ENCODE measurements at regions not wholly inside any gene's neighbourhood (a gene's known extent, or its start where the extent isn't known, plus 50 kb on each side); places are given as distances from the start of the nearest gene placed in this dataset.

DNA sequence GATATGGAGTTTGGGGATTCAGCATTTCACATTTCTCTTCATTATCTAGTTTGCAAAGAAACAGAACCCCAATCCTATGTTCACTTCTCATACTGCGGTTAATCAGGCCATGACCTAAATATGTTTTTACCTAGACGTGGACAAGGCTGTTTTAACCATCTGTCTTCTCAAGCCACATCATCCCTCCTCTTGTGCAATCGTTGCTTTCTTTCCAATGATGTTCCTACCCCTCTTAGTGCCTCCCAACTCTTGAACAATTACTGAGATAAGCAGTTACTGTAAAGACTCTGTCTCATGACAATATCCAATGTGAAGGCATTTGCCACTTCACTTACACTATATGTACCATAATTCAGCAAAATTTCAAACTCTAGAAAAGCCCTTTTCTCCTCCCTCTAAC lies 406.2 kb downstream of the LIG4 start:
- H3K36me3 ChIP-seq: no peaks in the 10 kb centered on the region
- no peak for DNase-seq (ENCODE audit: low spot score in 2 of 2)
- no peak overlapping the region for H3K27ac ChIP-seq
- H3K9me3 ChIP-seq: no peaks in the 10 kb centered on the region
- WGBS: 81% methylated on average over 3 of the region's 3 CpGs
- no peak overlapping the region for H3K4me3 ChIP-seq
- H3K4me1 ChIP-seq: no peaks in the 10 kb centered on the region
- TF ChIP-seq POLR2A (IDR thresholded peaks at IDR 0.05) (no peak), CTCF (IDR thresholded peaks at IDR 0.05) (no peak), EP300 (IDR thresholded peaks at IDR 0.05) (no peak), POLR2AphosphoS5 (IDR thresholded peaks at IDR 0.05) (no peak)
- H3K27me3 ChIP-seq: no peaks in the 10 kb centered on the region

DNA sequence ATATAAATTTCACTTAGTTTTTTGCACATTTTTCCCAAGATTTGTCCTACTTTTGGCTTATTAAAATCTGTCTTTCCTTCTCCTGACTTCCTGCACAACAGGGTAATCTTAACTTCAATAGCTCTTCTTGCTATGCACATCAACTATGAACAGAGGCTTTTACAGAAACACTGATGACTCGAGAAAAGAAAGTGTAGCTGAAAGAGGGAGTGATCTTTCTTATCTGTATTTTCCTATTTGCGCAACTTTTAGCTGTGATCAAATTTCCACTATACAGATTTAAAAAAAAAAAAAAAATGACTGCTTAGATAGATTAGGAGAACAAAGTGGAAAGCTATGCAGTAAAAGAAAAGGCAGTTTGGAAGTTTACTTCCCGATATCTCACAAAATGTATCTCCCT lies 406.9 kb downstream of the LIG4 start:
- no peaks in the 10 kb centered on the region for H3K27me3 ChIP-seq
- no peak overlapping the region for H3K4me3 ChIP-seq
- no peak for DNase-seq (ENCODE audit: low spot score in 2 of 2)
- H3K9me3 ChIP-seq: no peaks in the 10 kb centered on the region
- no peak overlapping the region for H3K27ac ChIP-seq
- H3K4me1 ChIP-seq: no peaks in the 10 kb centered on the region
- 79% methylated on average over 3 of the region's 3 CpGs for WGBS
- TF ChIP-seq CTCF (IDR thresholded peaks at IDR 0.05) (no peak), POLR2A (IDR thresholded peaks at IDR 0.05) (no peak), EP300 (IDR thresholded peaks at IDR 0.05) (no peak), POLR2AphosphoS5 (IDR thresholded peaks at IDR 0.05) (no peak)
- no peaks in the 10 kb centered on the region for H3K36me3 ChIP-seq

DNA sequence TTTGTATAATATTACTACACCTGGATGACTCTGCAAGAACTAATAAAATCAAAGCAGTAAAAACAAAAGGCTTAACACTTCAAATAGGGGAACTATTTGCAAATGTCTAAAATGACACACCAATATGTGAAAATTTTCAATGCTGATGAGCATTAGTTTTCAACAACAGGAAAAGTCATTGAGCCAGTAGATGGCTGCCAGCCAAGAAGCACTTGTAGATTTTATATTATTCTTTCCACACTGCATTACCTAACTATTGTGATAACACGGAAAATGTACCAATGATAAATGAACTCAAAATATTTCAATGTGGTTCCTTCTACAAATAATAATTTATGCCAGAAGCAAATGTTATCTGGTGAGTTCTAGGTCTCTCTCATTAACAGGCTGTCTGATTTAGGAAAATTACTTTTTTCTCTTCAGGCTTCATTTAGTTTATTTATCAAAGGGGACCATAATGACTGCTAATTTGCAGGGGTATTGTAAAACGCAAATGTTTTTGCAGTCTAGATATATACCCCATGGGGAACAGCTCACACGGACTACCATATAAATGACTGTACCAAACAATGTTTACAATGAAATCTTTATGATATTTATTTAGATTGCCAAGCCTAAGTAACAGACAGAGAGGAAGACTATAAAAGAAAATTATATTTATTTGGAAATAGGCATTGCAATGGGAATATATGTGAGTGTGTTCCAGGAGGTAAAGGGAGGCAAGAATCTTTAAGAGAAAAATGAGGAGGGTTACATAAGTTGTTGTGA lies 407.8 kb downstream of the LIG4 start:
- H3K27ac ChIP-seq: no peak overlapping the region
- no peaks in the 10 kb centered on the region for H3K27me3 ChIP-seq
- no peak for TF ChIP-seq CTCF (IDR thresholded peaks at IDR 0.05)
- no peak for TF ChIP-seq POLR2A (IDR thresholded peaks at IDR 0.05)
- no peak for TF ChIP-seq EP300 (IDR thresholded peaks at IDR 0.05)
- no peak for TF ChIP-seq POLR2AphosphoS5 (IDR thresholded peaks at IDR 0.05)
- 42% methylated on average over 3 of the region's 3 CpGs for WGBS
- H3K4me1 ChIP-seq: no peaks in the 10 kb centered on the region
- H3K4me3 ChIP-seq: no peak overlapping the region
- no peaks in the 10 kb centered on the region for H3K9me3 ChIP-seq
- H3K36me3 ChIP-seq: no peaks in the 10 kb centered on the region
- DNase-seq (ENCODE audit: low spot score in 2 of 2): no peak

DNA sequence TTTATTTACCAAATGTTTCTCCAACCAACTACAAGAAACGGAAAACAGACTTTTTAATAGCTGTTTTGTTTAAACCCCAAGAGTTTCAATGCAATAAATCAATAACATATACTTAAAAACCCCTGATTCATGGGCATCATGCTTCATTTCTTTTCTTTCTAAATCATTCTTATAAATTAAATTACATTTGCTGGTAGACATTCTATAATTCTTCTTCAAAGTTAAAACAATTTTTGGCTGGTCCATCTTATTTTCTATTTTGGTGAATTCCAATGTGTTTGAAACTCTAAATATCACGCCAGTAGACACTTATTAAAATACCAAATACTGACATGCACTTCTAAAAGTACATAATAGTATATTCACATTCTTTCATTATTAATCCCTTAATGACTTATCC lies 408.6 kb downstream of the LIG4 start:
- Histone ChIP-seq H3K27ac (no peak overlapping the region), H3K4me1 (no peaks in the 10 kb centered on the region), H3K36me3 (no peaks in the 10 kb centered on the region), H3K4me3 (no peak overlapping the region), H3K9me3 (no peaks in the 10 kb centered on the region), H3K27me3 (no peaks in the 10 kb centered on the region)
- WGBS: 53% methylated on average over 2 of the region's 2 CpGs
- DNase-seq (ENCODE audit: low spot score in 2 of 2): no peak
- no peak for TF ChIP-seq EP300 (IDR thresholded peaks at IDR 0.05)
- no peak for TF ChIP-seq POLR2A (IDR thresholded peaks at IDR 0.05)
- no peak for TF ChIP-seq CTCF (IDR thresholded peaks at IDR 0.05)
- no peak for TF ChIP-seq POLR2AphosphoS5 (IDR thresholded peaks at IDR 0.05)

DNA sequence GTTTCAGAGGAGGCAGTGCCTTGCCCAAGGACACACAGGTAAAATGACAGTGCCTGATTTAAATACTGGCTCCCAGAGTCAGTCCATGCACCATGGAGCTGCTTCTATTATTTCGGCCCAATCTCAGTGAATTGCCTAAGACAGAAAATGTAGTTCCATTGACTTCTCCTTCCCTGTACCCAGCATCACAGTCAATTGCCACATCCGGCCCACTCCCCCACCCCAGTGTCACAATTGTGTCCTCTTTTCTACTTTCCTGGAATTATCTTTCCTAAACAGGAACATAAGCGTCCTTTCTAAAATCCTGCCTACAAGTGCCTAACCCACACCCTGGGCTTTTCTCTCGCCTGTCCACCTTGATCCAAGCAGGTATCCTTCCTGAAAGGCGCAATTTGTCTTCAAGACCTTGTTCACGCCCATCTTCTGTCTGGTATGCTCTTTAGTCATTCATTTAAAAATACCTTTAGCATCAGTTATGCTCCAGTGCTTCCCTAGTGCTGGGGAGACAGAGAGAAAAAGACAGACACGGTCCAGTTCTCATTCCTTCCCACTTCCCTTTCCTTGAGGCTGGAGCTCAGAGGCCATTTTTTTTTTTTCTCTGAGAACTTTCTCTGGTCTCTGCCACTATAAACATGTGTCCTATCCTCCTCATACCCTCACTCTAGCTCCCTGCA lies 411.4 kb downstream of the LIG4 start:
- Histone ChIP-seq H3K27ac (no peak overlapping the region), H3K36me3 (no peaks in the 10 kb centered on the region), H3K4me3 (no peak overlapping the region), H3K27me3 (no peaks in the 10 kb centered on the region), H3K9me3 (no peaks in the 10 kb centered on the region), H3K4me1 (no peaks in the 10 kb centered on the region)
- no peak for DNase-seq (ENCODE audit: low spot score in 2 of 2)
- TF ChIP-seq POLR2A (IDR thresholded peaks at IDR 0.05) (no peak), CTCF (IDR thresholded peaks at IDR 0.05) (no peak), POLR2AphosphoS5 (IDR thresholded peaks at IDR 0.05) (no peak), EP300 (IDR thresholded peaks at IDR 0.05) (no peak)
- 82% methylated on average over 7 of the region's 7 CpGs for WGBS
